A549 (cell line): ENCODE measurements at regions not wholly inside any gene's neighbourhood (a gene's known extent, or its start where the extent isn't known, plus 50 kb on each side); places are given as distances from the start of the nearest gene placed in this dataset.

ENCODE experiments used
- ATAC-seq, 2 experiments: fragments of 200-7000 bp in 1 of 2; fragments of >200 bp in 1 of 2; cut with Nextera tagmentation in 1 of 2; cut with Tn5 transposase in 1 of 2; 3 replicates each; pipeline versions ENCODE4 v1.8.0 to v1.9.1; 2018 to 2020; ENCODE audit warnings: mild to moderate bottlenecking in 1 of 2, moderate library complexity in 1 of 2
- CTCF ChIA-PET: fragments of 300-600 bp; sonication (Branson Sonifier 250); formaldehyde crosslinking; extraction: SDS; loops from one replicate; lab custom pipeline; 2021; ENCODE audit warnings: antibody characterized with exemption, inconsistent platforms; lab: Yijun Ruan, JAX
- POLR2A ChIA-PET: fragments of 350-600 bp; formaldehyde crosslinking; extraction: SDS; loops from one replicate; lab custom pipeline; 2021; ENCODE audit warnings: antibody characterized with exemption, inconsistent platforms; lab: Yijun Ruan, JAX
- DNase-seq, 2 experiments: peaks; one replicate each; pipeline versions ENCODE4 v3.0.0 to v3.0.0-alpha.2; 2011 to 2016; ENCODE audit warnings: low read depth in 1 of 2, low spot score in 1 of 2
- FAIRE-seq: peaks from 2 replicates; lab custom pipeline; 2011; peaks lifted over from hg19 to GRCh38; lab: Jason Lieb, UNC
- H3K27ac ChIP-seq, 2 experiments: fragments of >200 bp; sonication (Bioruptor Twin); formaldehyde crosslinking; 3 replicates each; pipeline ENCODE4 v1.5.1; 2016 to 2017
- H3K4me1 ChIP-seq: fragments of >200 bp; sonication (Bioruptor Twin); formaldehyde crosslinking; 3 replicates; pipeline ENCODE4 v1.6.1; 2016
- H3K4me2 ChIP-seq: fragments of >200 bp; sonication (Bioruptor Twin); formaldehyde crosslinking; 3 replicates; pipeline ENCODE4 v1.6.1; 2016
- H3K4me3 ChIP-seq: fragments of >200 bp; sonication (Bioruptor Twin); formaldehyde crosslinking; 3 replicates; pipeline ENCODE4 v1.5.1; 2016
- H3K9me3 ChIP-seq: fragments of >200 bp; sonication (Bioruptor Twin); formaldehyde crosslinking; 3 replicates; pipeline ENCODE4 v1.6.1; 2016
- CBX2 ChIP-seq: fragments of 200-600 bp; sonication (generic); IDR thresholded peaks from 2 replicates; pipeline ENCODE4 v1.6.1; 2016; ENCODE audit warnings: low read depth, mild to moderate bottlenecking, borderline replicate concordance
- CBX8 ChIP-seq: fragments of 200-600 bp; sonication (generic); IDR thresholded peaks from 2 replicates; pipeline ENCODE4 v1.6.1; 2016
- EHMT2 ChIP-seq: fragments of 200-600 bp; sonication (generic); IDR thresholded peaks from 2 replicates; pipeline ENCODE4 v1.6.1; 2016; ENCODE audit warnings: antibody characterized with exemption, low read depth, mild to moderate bottlenecking, moderate library complexity
- FOSB ChIP-seq: fragments of 250-450 bp; sonication (Bioruptor Pico); IDR thresholded peaks from 2 replicates; pipeline ENCODE4 v1.5.0; 2020; ENCODE audit warnings: mild to moderate bottlenecking, moderate library complexity
- HEYL ChIP-seq: fragments of 250-450 bp; sonication (Bioruptor Pico); IDR thresholded peaks from 2 replicates; pipeline ENCODE4 v1.8.0; 2021; ENCODE audit warnings: mild to moderate bottlenecking, moderate library complexity
- HOXB5 ChIP-seq: fragments of 250-450 bp; sonication (Bioruptor Pico); IDR thresholded peaks from 2 replicates; pipeline ENCODE4 v1.5.0; 2020; ENCODE audit warnings: mild to moderate bottlenecking, moderate library complexity
- JUN ChIP-seq, 2 experiments: fragments of >200 bp; sonication (Bioruptor Twin); formaldehyde crosslinking; IDR thresholded peaks; 2 replicates in 1 of 2; 3 replicates in 1 of 2; pipeline ENCODE4 v1.6.1; 2016 to 2017
- KDM1A ChIP-seq: fragments of 200-600 bp; sonication (generic); IDR thresholded peaks from 2 replicates; pipeline ENCODE4 v1.6.1; 2016; ENCODE audit warnings: low read depth, mild to moderate bottlenecking
- KDM5A ChIP-seq: fragments of 200-600 bp; sonication (generic); IDR thresholded peaks from 2 replicates; pipeline ENCODE4 v1.6.1; 2016; ENCODE audit warnings: antibody characterized with exemption, mild to moderate bottlenecking
- MAFK ChIP-seq: fragments of 450-650 bp; IDR thresholded peaks from 2 replicates; pipeline ENCODE4 v1.6.1; 2014; ENCODE audit not compliant: partially characterized antibody
- MAZ ChIP-seq: fragments of 150-350 bp; IDR thresholded peaks from 2 replicates; pipeline ENCODE4 v1.6.1; 2014; ENCODE audit warnings: antibody characterized with exemption, low read depth, low read length, borderline replicate concordance
- NPAS2 ChIP-seq: fragments of 250-450 bp; sonication (Bioruptor Pico); IDR thresholded peaks from 2 replicates; pipeline ENCODE4 v1.8.0; 2022; ENCODE audit warnings: mild to moderate bottlenecking, moderate library complexity, borderline replicate concordance
- NR3C1 ChIP-seq: fragments of >200 bp; sonication (Bioruptor Twin); formaldehyde crosslinking; IDR thresholded peaks from 3 replicates; pipeline ENCODE4 v1.6.1; 2017
- PHF8 ChIP-seq: fragments of 200-600 bp; sonication (generic); IDR thresholded peaks from 2 replicates; pipeline ENCODE4 v1.6.1; 2016; ENCODE audit warnings: low read depth, mild to moderate bottlenecking, antibody characterized with exemption, moderate library complexity, borderline replicate concordance
- RARB ChIP-seq: fragments of 250-450 bp; sonication (Bioruptor Pico); IDR thresholded peaks from 2 replicates; pipeline ENCODE4 v1.8.0; 2021; ENCODE audit warnings: mild to moderate bottlenecking, moderate library complexity
- SREBF2 ChIP-seq: fragments of 450-650 bp; IDR thresholded peaks from 2 replicates; pipeline ENCODE4 v1.6.1; 2014; ENCODE audit warnings: mild to moderate bottlenecking, moderate library complexity
- ZC3H11A ChIP-seq: fragments of 450-650 bp; IDR thresholded peaks from 2 replicates; pipeline ENCODE4 v1.6.1; 2014; ENCODE audit warnings: antibody characterized with exemption, mild to moderate bottlenecking
- ZNF302 ChIP-seq: fragments of 250-450 bp; sonication (Bioruptor Pico); IDR thresholded peaks from 2 replicates; pipeline ENCODE4 v1.9.0; 2021; ENCODE audit warnings: inconsistent platforms, mild to moderate bottlenecking, moderate library complexity
- whole genome bisulfite sequencing: methylation state at CpG from one replicate; pipeline ENCODE4 v1.1.6; 2017; ENCODE audit errors: missing lambda C conversion rate; 5-methylcytosine and 5-hydroxymethylcytosine counted together
- TF ChIP-seq, protein P1 (sequence below): fragments of >200 bp; sonication (Bioruptor Twin); formaldehyde crosslinking; IDR thresholded peaks from 3 replicates; pipeline ENCODE4 v1.6.1; 2016
- TF ChIP-seq, protein P2 (sequence below): IDR thresholded peaks from 2 replicates; pipeline ENCODE4 v1.6.1; 2012
- TF ChIP-seq, protein P3 (sequence below): IDR thresholded peaks from 2 replicates; pipeline ENCODE4 v1.6.1; 2012; ENCODE audit warnings: low read depth, borderline replicate concordance
- TF ChIP-seq, protein P4 (sequence below): fragments of 150-350 bp; IDR thresholded peaks from 2 replicates; pipeline ENCODE4 v1.6.1; 2014; ENCODE audit warnings: low read depth, mild to moderate bottlenecking, low read length
- TF ChIP-seq, protein P5 (sequence below): fragments of 250-450 bp; sonication (Bioruptor Pico); IDR thresholded peaks from 2 replicates; pipeline ENCODE4 v1.5.0; 2021; ENCODE audit warnings: mild to moderate bottlenecking, moderate library complexity, borderline replicate concordance
- TF ChIP-seq, protein P6 (sequence below): IDR thresholded peaks from 2 replicates; pipeline ENCODE4 v1.6.1; 2012

DNA sequence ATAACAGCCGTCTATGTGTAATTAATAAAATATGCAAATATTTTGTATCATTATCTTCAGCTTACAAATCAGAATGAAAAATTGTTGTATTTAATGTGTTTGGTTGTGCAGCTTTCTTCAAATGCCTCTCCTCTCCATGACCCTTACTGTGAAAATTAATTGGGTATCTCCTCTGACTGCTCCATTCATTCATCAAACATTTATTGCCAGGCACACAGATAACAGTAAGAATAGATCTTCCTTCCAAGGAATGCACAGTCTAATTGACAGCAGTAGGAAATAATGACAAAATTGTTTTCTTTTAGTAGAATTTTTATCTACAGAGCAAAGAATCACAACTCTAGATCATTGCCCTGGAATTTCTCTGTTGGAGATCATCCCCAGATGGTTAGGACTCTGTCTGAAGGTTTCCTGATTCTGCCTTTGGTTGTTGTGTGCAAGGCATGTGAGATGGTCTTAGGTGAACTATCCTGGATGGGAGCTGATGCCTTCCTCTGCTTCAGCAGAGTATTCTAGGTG, 395.0 kb upstream of the FAT1 start:
- Histone ChIP-seq H3K4me2 (no peak overlapping the region), H3K27ac (no peak overlapping the region), H3K4me1 (no peaks in the 10 kb centered on the region), H3K9me3 (no peaks in the 10 kb centered on the region), H3K4me3 (no peak overlapping the region)
- no peak for TF ChIP-seq CBX8
- TF ChIP-seq MAZ, result no peak
- TF ChIP-seq HOXB5 (CRISPR knock-in tag), result no peak
- no peak for TF ChIP-seq KDM5A
- no peak for TF ChIP-seq PHF8
- no peak for TF ChIP-seq KDM1A
- no peak for TF ChIP-seq JUN (IDR thresholded peaks at IDR 0.05)
- CTCF ChIA-PET, result no interaction called here
- DNase-seq, result no peak
- FAIRE-seq, result no peak
- POLR2A ChIA-PET, result no interaction called here
- no peak for ATAC-seq
- WGBS, result 91% methylated on average over 1 of the region's 1 CpG

DNA sequence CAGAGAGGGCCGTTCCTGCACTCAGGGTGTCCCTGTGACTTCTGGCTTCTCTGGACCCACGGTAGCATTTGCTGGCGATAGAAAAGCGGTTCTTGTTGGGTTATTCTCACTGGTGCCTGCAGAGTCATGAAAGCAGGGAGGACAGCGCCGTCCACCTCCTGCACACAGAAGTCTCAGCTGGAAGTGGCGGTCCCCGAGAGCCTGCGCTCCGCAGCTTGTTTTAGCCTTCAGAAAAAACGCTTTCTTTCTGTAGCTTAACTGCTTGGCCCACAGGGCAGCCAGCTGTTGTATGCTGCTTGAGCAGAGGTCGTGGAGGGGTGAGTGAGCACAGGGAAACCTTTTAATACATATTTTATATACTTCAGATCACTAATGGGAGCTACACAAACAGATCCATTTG, 400.7 kb upstream of the FAT1 start:
- Histone ChIP-seq H3K4me1 (no peaks in the 10 kb centered on the region), H3K4me3 (no peak overlapping the region), H3K27ac (no peak overlapping the region), H3K9me3 (no peaks in the 10 kb centered on the region), H3K4me2 (no peak overlapping the region)
- CTCF ChIA-PET, result no interaction called here
- no peak for TF ChIP-seq ZC3H11A
- TF ChIP-seq, protein P1, sequence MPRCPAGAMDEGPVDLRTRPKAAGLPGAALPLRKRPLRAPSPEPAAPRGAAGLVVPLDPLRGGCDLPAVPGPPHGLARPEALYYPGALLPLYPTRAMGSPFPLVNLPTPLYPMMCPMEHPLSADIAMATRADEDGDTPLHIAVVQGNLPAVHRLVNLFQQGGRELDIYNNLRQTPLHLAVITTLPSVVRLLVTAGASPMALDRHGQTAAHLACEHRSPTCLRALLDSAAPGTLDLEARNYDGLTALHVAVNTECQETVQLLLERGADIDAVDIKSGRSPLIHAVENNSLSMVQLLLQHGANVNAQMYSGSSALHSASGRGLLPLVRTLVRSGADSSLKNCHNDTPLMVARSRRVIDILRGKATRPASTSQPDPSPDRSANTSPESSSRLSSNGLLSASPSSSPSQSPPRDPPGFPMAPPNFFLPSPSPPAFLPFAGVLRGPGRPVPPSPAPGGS, result no peak
- no peak for TF ChIP-seq RARB (CRISPR knock-in tag)
- TF ChIP-seq, protein P2, sequence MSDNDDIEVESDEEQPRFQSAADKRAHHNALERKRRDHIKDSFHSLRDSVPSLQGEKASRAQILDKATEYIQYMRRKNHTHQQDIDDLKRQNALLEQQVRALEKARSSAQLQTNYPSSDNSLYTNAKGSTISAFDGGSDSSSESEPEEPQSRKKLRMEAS, result no peak
- no peak for TF ChIP-seq NR3C1
- TF ChIP-seq, protein P3, sequence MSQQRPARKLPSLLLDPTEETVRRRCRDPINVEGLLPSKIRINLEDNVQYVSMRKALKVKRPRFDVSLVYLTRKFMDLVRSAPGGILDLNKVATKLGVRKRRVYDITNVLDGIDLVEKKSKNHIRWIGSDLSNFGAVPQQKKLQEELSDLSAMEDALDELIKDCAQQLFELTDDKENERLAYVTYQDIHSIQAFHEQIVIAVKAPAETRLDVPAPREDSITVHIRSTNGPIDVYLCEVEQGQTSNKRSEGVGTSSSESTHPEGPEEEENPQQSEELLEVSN, result no peak
- TF ChIP-seq, protein P4, sequence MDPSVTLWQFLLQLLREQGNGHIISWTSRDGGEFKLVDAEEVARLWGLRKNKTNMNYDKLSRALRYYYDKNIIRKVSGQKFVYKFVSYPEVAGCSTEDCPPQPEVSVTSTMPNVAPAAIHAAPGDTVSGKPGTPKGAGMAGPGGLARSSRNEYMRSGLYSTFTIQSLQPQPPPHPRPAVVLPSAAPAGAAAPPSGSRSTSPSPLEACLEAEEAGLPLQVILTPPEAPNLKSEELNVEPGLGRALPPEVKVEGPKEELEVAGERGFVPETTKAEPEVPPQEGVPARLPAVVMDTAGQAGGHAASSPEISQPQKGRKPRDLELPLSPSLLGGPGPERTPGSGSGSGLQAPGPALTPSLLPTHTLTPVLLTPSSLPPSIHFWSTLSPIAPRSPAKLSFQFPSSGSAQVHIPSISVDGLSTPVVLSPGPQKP, result no peak
- TF ChIP-seq NPAS2 (CRISPR knock-in tag), result no peak
- TF ChIP-seq MAFK, result no peak
- 77% methylated on average over 12 of the region's 12 CpGs for WGBS
- POLR2A ChIA-PET, result no interaction called here
- FAIRE-seq (no peak), ATAC-seq (no peak), DNase-seq (no peak)

DNA sequence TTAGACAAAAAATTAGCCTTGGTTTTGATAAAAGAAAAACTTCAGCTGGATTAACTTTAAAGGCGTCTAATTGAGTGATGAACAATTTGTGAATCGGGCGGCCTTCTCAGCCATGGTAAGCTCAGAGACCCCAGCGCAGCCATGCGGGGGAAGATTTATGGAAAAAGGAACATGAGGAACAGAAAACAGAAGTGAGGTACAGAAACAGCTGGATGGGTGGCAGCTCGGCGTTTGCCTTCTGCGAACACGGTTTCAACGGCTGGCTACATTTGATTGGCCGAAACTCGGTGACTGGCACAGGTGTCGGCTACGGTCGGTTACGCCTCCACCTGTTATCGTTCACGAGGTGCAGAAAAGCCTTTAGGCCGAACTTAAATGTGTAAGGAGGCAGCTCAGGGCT, 401.4 kb upstream of the FAT1 start:
- no peak for FAIRE-seq
- no peak for ATAC-seq
- DNase-seq, result no peak
- H3K4me1 ChIP-seq, result no peaks in the 10 kb centered on the region
- 84% methylated on average over 19 of the region's 19 CpGs for WGBS
- no peaks in the 10 kb centered on the region for H3K9me3 ChIP-seq
- no peak overlapping the region for H3K4me2 ChIP-seq
- H3K4me3 ChIP-seq, result no peak overlapping the region
- ChIA-PET POLR2A (no interaction called here), CTCF (no interaction called here)
- no peak overlapping the region for H3K27ac ChIP-seq
- TF ChIP-seq FOSB, result no peak
- TF ChIP-seq EHMT2, result no peak
- no peak for TF ChIP-seq MAZ
- TF ChIP-seq, protein P5, sequence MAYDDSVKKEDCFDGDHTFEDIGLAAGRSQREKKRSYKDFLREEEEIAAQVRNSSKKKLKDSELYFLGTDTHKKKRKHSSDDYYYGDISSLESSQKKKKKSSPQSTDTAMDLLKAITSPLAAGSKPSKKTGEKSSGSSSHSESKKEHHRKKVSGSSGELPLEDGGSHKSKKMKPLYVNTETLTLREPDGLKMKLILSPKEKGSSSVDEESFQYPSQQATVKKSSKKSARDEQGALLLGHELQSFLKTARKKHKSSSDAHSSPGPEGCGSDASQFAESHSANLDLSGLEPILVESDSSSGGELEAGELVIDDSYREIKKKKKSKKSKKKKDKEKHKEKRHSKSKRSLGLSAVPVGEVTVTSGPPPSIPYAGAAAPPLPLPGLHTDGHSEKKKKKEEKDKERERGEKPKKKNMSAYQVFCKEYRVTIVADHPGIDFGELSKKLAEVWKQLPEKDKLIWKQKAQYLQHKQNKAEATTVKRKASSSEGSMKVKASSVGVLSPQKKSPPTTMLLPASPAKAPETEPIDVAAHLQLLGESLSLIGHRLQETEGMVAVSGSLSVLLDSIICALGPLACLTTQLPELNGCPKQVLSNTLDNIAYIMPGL (CRISPR knock-in tag), result no peak
- TF ChIP-seq HEYL (CRISPR knock-in tag), result no peak
- no peak for TF ChIP-seq PHF8
- no peak for TF ChIP-seq ZNF302 (CRISPR knock-in tag)
- no peak for TF ChIP-seq SREBF2
- TF ChIP-seq, protein P6, sequence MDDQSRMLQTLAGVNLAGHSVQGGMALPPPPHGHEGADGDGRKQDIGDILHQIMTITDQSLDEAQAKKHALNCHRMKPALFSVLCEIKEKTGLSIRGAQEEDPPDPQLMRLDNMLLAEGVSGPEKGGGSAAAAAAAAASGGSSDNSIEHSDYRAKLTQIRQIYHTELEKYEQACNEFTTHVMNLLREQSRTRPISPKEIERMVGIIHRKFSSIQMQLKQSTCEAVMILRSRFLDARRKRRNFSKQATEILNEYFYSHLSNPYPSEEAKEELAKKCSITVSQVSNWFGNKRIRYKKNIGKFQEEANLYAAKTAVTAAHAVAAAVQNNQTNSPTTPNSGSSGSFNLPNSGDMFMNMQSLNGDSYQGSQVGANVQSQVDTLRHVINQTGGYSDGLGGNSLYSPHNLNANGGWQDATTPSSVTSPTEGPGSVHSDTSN, result no peak
- no peak for TF ChIP-seq CBX2
